ENCODE measurements at regions not wholly inside any gene's neighbourhood (a gene's known extent, or its start where the extent isn't known, plus 50 kb on each side); places are given as distances from the start of the nearest gene placed in this dataset.

DNA sequence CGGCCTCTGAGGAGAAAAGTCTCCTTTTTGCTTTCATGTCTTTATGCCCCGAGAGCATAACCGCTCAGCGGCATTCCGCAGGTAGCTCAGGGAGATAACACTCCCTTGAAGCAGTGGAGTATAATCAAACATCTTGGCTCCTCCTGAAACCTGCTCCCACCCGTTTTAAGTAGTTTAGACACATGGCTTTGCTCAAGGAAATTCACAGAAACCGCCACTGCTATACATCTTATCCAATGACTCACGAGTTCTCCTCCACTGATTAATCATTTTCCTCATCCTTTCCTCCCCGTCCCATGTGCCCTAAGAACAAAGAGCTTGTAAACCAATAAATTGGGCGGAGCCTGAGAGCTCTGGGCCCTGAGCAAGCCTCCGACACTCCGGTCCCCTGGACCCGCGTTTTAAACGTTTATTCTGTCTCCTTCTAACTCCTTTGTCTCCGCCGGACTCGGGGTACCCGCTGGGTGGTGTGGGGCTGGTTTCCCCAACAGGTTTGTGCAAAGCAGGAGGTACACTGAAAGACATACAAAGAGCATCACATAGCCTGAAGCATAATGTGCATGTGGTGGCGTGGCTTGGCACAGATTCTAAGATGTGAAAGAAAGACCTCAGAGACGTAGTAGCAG is 401.2 kb downstream of the TLL1 start:
- no peak for DNase-seq

DNA sequence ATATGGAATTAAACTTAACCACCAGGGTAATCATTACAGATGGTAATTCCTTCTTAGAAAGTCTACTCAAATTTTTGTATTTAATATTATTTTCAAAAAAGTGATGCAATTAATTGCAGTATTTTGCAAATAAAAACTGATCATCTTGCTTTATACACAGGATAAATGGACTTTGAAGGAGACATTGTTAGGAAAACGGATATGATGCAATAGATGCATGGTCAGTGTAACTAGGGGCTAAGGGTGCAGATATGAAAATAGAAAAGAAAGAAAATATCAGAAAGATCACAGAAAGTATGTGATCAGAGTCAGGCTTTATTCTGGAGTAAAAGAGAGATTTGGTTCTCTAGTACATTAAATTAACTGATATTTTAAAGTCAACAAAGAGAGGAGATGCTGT is 401.7 kb downstream of the TLL1 start:
- no peak for DNase-seq

DNA sequence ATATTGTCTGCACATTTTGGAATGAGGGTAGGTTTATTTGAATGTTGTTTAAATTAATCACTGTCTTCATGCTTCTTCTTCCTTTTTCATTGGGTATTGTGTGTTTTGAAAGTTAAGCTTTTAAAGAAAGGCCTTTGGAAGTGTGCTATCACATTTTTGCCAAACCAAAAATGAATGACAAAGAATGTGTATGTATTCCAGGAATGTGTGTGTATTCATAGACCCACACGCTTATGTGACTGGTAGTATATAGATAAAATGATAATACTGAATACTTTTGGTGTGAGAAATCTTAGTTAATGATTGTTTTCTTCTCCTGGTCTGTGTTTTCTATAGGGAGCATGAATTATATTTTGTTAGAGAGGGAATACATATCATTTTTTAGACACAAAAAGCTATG is 404.4 kb downstream of the TLL1 start:
- DNase-seq = no peak

DNA sequence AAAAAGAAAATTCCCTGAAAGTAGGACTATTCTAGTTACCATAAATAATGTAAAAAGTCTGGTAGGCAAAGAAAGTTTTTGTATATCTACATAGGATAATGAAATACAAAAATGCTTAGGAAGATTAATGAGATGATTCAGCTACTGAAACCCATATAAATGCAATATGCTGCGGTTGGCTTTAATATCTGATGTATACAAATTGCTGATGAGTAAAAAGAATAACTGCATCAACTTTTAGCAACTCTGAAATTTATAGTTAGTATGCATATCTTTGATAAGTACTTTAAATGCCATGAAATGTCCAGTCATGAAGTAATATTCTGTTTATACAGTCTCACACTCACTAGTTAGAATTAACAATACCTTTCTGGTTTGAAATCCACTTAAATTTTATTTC is 404.8 kb downstream of the TLL1 start:
- DNase-seq = no peak

DNA sequence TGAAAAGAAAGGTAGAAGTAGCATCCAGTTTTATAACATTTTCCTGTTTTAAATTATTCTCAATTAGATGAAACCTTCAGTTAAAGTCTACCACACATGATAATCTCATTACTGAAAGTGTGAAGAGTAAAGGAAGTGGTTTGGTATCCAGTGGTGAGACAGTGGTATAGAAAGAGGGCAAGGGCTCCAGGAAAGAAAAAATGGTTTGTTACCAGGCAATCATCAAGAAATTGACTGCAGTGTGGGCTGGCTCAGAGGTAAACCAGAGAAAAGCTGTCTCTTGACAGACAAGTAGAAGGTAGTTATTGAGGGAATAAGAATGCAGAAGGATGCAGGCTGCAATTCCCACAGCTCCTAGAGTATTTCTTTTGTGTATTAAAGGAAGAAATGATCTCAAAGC is 406.2 kb downstream of the TLL1 start:
- DNase-seq = no peak

DNA sequence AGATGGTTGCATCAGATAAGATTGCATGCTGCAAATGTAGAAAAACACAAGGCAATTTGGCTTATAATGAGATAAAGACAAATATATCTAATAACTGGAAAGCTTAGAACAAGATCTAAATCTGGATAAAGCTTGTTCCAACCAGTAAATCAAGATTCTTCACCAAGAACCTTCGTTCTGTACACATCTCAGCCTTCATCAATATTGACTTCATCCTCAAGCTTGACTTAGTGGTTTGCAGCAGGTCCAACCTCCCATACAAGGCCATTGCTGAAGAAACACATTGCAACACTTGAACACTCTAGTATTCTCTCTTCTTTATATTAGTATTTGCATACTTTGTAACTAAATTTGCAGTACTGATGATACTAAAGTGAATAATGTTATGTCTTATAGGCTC is 407.6 kb downstream of the TLL1 start:
- no peak for DNase-seq

DNA sequence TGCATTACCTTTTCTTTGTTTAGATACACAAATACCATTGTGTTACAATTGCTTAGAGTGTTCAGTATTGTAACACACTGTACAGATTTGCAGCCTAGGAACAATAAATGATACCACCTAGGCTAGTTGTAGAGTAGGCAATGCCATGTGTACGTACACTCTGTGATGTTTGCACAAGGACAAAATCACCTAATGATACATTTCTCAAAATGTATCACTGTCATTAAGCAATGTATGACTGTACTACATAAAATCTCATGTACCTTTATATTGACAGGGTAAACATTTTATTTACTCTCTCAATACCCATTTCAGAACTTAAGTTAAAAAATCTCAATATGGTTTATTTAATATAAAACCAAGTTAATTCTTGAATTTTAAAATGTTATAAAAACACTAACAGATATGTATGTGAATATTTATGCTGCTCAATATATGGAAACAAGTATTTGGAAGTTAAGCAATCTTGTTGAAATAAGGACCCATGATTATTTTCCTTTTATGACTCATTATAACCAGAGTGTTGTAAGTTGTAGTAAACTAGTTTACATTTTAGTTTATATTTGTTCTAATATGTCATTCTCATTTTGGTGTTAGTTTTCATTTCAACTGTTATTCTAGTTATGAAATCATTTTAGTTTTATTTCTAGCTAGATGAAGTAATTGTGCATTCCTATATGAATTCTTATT is 409.2 kb downstream of the TLL1 start:
- DNase-seq = no peak

DNA sequence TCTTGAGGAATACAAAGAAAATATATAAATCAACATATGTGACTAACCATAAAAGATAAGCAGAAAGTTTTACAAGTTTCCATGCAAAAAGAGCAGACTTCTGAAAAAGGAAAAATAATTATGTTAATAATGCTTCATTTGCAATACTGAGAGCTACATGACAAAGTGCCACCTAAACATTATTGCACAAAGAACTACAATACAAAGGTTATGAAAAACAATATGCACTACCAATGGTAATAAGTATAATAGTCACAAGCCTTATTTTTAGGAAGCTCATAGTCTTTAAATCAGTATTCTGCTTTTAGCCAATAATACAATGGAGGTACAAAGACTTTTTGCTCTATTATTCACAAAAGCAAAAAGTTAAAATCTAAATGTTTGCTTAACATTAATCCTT is 411.2 kb downstream of the TLL1 start:
- no peak for DNase-seq

DNA sequence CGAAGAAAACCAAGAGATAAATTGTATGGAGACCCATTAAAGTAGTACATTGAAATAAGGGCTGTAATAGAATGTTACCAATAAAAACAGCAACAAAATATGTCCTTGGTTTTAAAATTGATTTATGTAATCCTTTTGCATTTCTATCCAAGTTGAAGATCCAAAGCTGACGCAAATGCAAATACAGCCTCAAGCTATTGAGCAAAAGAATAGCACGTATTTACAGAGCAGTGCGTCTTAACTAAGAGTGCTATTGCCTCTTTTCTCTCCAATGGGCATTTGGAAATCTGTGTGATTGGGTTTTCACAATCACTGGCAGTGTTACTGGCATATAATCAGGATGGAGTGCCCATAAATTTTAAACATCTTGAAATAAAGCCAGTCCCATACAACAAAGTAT is 417.4 kb downstream of the TLL1 start:
- DNase-seq = no peak

DNA sequence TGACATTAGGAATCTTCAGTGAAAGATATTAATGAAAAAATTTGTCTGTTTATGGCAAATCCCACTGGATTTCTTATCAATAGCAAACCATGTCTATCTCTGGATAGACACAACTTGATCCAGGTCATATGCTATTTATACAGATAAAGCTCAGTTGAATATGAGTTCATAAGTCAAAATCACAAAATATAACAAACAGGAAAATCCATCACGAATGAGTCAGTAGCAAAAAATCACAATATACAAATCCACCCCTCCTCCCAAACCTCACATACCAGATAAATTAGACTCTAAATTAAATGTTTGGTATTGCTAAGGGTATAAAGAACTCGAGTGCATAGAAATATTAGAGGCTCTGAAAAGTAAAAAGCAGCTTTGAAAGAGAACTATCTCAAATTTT is 420.5 kb downstream of the TLL1 start:
- DNase-seq = no peak

DNA sequence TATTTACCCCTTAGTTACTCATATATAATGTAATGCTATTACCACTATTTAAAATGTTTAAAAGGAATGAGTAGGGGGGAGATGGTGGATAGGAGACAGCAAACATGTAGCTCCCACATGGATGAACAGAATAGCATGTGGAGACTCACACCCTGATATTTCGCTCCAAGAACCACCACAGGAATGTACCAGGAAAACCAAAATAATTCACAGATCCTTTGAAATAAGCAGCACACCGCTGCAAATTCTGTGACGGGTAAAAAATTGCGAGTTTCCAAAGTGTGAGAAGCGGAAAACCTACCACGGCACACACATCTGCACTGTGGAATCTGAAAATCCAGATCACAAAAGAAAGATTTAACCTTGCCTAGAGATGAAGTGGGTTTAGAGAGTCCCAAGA is 428.2 kb downstream of the TLL1 start:
- DNase-seq = no peak

DNA sequence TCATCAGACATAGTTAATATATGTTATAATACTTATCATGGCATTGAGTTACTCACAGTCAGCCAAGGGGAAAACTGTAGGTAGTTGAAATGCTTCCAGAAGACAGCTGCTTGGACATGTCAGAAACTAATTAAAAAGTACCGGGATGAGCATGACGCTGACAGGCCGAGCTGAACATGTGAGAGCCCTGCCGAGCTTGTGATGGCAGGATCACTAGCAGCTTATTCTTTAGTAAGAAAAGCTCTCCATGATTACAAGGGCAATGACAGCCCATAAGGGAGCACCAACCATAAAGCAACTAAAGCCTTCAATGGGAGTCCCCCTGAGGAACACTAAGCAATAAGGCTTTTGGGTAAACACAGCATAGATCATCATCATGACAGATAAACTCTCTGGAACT is 435.6 kb downstream of the TLL1 start:
- DNase-seq = no peak

DNA sequence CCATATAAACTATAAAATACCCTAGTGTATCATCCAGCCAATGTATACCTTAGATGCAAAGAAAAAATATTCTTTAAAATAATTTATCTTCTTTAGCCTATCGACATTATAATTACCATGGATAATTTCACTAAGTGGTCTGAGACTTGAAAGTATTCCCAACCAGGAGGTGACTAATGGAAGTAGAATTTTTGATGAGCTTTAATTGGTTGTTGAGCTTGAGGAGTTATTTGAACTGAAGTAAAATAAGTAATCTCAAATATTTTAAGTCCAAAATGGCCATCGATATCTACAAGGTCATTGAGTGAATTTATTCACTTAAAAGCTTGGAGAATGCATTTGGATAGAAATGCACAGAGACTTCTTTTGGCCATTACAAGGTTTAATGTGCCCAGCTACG is 436.2 kb downstream of the TLL1 start:
- no peak for DNase-seq

DNA sequence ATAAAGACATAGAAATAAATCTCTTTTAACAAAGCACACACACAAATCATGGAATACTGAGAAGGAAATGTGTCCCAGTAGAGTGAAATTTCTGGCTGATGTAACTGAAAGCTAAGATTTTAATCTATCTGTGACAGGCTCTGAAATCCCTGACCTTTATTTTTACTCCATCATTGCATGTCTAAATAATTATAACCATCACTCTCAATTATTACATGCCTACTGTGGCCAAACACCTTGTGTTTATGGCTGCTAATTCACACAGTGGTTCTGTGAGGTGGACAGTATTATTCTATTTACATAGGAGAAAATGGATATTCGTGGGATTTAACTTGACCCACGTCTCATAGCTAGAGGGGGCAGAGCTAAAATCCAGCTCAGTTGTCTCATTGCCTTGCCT is 438.1 kb downstream of the TLL1 start:
- no peak for DNase-seq

DNA sequence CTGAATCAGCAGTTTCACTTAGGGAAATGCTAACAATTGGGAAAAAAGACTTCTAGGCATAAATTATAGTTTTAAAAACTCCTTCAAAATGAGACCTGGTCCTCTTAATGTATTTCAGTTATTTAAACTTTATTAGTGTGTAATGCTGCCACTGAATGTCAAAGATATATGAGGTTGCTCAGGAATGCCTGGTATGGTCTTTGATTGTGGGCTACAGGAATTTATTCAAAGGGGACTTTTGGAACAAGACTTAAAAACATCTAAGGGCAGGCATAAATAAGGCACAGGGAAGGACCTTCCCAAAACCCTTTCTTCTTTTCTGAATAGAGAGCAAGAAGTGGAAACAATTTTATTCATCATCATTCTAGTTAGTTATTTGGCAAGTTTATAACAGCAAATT is 439.1 kb downstream of the TLL1 start:
- DNase-seq = no peak

DNA sequence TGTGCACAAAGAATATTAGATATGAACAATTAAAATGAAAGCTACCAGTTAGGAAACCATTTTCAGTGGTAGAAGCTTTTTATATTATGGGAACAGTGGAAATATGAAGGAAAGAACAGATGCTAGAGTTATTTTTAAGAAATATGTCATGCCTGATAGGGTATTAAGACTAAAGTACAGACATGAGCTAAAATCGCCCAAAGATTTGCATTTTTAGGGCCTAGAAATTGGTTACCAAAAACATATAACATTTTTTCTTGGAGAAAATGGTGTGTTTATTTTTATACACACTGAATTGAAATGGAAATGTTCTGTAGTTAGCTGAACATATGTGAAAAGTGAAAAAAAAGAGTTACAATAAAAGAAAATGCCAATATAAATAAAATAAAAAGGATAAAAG is 441.9 kb downstream of the TLL1 start:
- no peak for DNase-seq

DNA sequence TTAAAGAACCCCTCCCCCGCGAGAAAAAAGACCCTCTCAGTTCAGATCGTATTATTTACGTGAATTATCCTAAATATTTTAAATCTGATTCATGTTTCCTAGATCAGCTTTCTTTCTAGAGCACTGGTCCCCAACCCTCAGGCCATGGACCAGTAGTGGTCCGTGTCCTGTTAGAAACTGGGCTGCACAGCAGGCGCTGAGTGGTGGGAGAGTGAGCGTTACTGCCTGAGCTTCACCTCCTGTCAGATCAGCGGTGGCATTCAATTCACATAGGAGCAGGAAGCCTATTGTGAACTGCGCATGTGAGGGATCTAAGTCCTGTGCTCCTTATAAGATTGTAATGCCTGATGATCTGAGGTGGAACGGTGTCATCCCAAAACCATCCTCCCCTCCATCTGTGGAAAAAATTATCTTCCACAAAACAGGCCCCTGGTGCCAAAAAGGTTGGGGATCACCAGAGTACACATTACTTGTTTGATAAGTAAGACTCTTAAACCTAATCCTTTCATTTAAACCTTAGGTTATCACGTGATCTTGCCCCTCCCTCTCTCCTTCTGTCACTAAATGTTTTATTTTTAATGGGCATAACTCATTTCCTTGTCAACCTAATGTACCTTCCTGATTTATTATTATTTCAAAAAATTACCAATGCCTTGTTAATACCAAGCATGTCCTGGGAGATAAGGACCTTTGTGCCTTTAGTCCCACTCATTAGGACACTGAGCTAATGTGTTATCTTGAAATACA is 442.9 kb downstream of the TLL1 start:
- no peak for DNase-seq

DNA sequence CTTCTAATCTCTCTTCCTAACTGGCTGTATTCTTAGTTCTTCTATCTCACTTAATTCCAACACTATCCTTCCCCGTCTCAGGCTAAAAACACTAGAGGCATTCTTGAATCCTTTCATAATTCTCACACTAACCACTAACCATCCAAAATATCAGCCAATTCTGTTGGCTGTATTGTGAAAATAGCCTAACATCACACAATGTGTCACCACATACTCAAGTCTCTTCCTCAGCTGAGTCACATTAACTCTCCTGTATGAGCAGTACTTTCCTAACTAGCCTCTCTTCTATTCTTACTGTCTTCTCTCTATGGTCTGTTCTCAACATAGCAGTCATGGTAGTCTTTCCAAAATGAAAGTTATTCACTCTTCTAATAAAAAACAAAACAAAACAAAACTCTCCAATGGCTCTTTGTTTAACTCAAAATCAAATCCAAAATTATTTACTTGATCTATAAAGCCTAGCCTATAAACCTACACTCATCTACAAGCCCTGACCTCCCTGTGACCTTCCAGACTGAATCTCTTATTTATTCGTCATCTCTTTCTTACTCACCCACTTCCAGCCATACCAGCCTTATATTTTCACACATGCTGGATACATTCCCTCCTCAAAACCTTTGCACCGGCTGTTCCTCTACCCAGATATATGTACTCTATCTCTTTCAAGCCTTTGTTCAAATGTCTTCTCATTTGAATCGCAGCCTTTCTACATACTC is 445.9 kb downstream of the TLL1 start:
- DNase-seq = no peak

DNA sequence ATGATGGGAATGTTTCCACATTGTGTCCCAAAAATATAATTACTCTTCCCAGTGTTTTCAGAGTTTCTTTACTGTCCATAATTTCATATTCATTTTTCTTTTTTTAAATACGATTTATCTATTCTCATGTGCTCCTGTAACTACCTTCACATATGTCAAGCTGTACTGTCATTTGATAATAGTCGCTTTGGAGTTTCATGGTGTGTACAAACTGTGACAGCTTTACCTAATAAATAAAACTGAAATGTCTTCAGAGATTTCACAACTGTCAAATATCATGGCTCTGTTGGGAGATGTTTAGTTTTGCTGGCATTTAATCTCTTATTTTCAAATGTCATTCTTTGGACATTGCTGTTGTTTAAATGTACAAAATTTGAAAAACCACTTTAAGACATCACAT is 450.2 kb downstream of the TLL1 start:
- no peak for DNase-seq

DNA sequence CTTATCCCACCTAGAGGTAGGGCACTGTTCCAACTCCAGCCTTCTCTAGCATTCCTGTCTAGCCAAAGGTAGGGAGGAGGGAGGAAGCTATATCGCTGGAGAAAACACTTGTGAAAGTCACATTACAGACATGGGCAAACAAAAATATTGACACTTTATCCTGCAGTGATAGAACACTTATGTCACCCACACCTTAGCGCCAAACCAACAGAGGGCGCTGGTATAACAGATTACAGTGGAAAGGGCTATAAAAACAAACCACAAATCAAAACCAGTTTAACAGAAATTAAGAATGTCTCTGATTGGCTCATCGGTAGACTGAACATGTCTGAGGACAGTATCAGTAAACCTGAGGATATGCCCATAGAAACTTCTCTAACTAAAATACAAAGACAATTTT is 451.3 kb downstream of the TLL1 start:
- DNase-seq = no peak

DNA sequence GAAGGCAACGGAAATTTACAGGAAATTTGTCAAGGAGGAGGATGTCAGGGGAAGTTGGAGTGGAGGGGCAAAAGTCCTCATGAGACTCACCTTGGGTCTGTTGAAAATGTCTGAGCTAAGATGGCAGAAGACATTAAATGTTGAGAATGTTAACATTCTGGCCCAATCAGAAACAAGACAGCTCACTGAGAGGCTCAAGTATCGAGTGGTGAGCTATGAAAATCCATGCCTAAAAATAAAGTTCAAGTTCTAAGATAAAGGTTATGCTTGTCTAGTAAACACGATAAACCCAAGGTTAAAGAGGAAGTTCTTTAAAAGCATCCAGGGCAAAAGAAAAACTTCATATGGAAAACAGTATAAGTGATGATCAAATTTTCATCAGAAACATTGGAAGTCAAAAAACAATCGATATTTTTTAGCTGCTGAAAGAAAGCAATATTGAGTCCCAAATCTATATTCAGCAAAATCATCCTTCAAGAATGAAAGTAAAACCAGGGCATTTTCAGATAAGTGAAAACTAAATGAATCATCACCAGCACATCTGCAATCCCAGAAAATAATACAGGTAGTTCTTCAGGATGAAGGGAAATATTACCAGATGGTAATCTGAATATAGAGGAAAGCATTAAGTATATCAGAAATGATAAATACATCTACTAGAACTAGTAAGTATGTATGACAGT is 462.4 kb downstream of the TLL1 start:
- DNase-seq = no peak

DNA sequence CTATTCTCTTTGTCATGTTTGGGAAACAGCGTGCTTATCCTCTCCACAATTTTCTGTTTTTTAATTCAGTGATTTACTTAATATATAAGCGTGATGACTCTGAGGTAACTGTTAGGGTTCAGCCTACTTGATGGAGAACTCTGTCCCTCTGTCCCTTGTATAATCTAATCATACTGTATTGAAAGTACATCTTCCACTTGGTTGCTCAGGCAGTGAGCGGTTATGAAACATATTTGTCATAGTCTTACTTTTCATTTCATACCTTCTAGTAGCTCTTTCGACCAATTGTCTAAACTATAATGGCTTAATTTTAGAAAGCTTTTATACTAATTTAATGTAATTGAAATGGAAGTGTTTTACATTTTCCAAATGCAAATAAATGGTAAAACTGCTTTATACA is 469.0 kb downstream of the TLL1 start:
- no peak for DNase-seq

DNA sequence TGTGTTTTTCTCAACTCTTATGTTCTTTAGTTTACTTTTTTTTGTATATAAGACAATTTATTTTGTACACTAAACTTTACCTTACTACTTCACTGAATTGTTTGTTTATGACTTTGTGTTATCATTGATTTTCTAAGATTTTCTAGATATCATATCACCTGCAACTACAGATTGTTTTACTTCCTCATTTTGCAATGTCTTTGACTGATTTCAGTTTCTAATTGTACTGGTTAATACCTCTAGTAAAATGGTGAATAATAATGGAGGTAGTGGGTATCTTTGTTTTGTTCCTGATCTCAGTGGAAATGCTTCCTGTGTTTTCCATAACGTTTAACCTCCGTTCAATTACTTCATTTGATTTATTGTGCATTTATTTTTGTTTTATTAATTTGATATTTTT is 490.2 kb downstream of the TLL1 start:
- no peak for DNase-seq
